ENCODE measurements at regions not wholly inside any gene's neighbourhood (a gene's known extent, or its start where the extent isn't known, plus 50 kb on each side); places are given as distances from the start of the nearest gene placed in this dataset.

GRCh38 chr5:152151940-152152339 lies 227.3 kb upstream of the GLRA1 start:
- no CpG with 5 or more reads among the region's 3 CpGs for WGBS (ENCODE audit: insufficient coverage, insufficient read length)
- Histone ChIP-seq H3K27ac (ENCODE audit: low read length) (no peak overlapping the region), H3K4me1 (ENCODE audit: control insufficient read depth, insufficient read depth, low read length) (no peaks in the 10 kb centered on the region), H3K36me3 (ENCODE audit: control insufficient read depth, insufficient read depth, low read length) (no peaks in the 10 kb centered on the region), H3K4me3 (ENCODE audit: low read length) (no peak overlapping the region), H3K9me3 (ENCODE audit: control insufficient read depth, insufficient read depth, low read length) (no peaks in the 10 kb centered on the region), H3K27me3 (ENCODE audit: control insufficient read depth, insufficient read depth, low read length) (no peaks in the 10 kb centered on the region)
- DNase-seq (ENCODE audit: low read depth, low spot score): no peak

DNA sequence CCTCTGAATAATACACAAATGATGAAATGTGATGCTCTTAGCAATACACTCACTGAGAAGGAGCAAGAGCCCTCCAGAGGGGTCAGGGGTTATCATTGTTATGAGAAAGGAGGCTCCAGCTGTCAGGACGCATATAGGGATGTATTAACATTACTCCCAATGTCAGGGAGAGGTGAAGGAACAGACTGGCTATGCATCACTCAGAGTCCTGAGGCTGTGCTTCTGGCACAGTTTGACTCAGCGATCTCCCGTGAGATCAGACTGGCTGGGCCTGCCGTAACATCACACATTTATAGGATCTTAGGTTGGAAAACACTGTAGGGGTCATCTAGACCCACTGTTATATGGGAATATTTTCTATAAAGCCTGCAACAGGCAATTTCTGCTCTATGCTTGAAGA lies 226.5 kb upstream of the GLRA1 start:
- no CpG with 5 or more reads among the region's 4 CpGs for WGBS (ENCODE audit: insufficient coverage, insufficient read length)

DNA sequence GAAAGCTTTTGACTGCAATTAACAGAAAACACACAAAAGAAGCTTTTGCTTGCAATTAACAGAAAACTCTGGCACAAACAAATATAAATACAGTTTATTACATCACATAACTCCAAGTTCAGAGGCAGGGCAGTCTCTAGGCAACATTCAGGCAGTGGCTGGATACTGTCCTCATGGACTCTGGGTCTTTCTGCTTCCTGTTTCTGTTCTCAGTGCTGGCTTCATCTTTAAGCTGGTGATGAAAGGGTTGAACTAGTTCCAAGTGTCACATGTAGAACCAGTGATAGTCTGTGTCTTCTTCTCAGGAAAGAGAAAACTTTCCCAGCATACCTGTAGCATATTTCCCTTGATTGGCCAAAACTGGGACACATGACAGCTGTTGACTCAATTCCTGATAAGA lies 222.6 kb upstream of the GLRA1 start:
- Histone ChIP-seq H3K4me1 (ENCODE audit: control insufficient read depth, insufficient read depth, low read length) (no peaks in the 10 kb centered on the region), H3K36me3 (ENCODE audit: control insufficient read depth, insufficient read depth, low read length) (no peaks in the 10 kb centered on the region), H3K4me3 (ENCODE audit: low read length) (no peak overlapping the region), H3K27me3 (ENCODE audit: control insufficient read depth, insufficient read depth, low read length) (no peaks in the 10 kb centered on the region), H3K9me3 (ENCODE audit: control insufficient read depth, insufficient read depth, low read length) (no peaks in the 10 kb centered on the region), H3K27ac (ENCODE audit: low read length) (no peak overlapping the region)
- DNase-seq (ENCODE audit: low read depth, low spot score): no peak

More for the DNA sequence above, 226.5 kb upstream of the GLRA1 start:
- no peak overlapping the region for H3K4me3 ChIP-seq (ENCODE audit: low read length)
- no peaks in the 10 kb centered on the region for H3K36me3 ChIP-seq (ENCODE audit: control insufficient read depth, insufficient read depth, low read length)
- no peaks in the 10 kb centered on the region for H3K4me1 ChIP-seq (ENCODE audit: control insufficient read depth, insufficient read depth, low read length)
- H3K27ac ChIP-seq (ENCODE audit: low read length): no peak overlapping the region
- no peaks in the 10 kb centered on the region for H3K27me3 ChIP-seq (ENCODE audit: control insufficient read depth, insufficient read depth, low read length)
- DNase-seq (ENCODE audit: low read depth, low spot score): no peak
- H3K9me3 ChIP-seq (ENCODE audit: control insufficient read depth, insufficient read depth, low read length): no peaks in the 10 kb centered on the region

GRCh38 chr5:152146566-152146965 lies 221.9 kb upstream of the GLRA1 start:
- Histone ChIP-seq H3K4me3 (ENCODE audit: low read length) (no peak overlapping the region), H3K27ac (ENCODE audit: low read length) (no peak overlapping the region), H3K9me3 (ENCODE audit: control insufficient read depth, insufficient read depth, low read length) (no peaks in the 10 kb centered on the region), H3K36me3 (ENCODE audit: control insufficient read depth, insufficient read depth, low read length) (no peaks in the 10 kb centered on the region), H3K27me3 (ENCODE audit: control insufficient read depth, insufficient read depth, low read length) (no peaks in the 10 kb centered on the region), H3K4me1 (ENCODE audit: control insufficient read depth, insufficient read depth, low read length) (no peaks in the 10 kb centered on the region)
- DNase-seq (ENCODE audit: low read depth, low spot score): no peak
- WGBS (ENCODE audit: insufficient coverage, insufficient read length): no CpG with 5 or more reads among the region's 8 CpGs

GRCh38 chr5:152144556-152144955 lies 219.9 kb upstream of the GLRA1 start:
- no peak overlapping the region for H3K4me3 ChIP-seq (ENCODE audit: low read length)
- no CpG with 5 or more reads among the region's 2 CpGs for WGBS (ENCODE audit: insufficient coverage, insufficient read length)
- no peaks in the 10 kb centered on the region for H3K9me3 ChIP-seq (ENCODE audit: control insufficient read depth, insufficient read depth, low read length)
- no peak overlapping the region for H3K27ac ChIP-seq (ENCODE audit: low read length)
- no peak for DNase-seq (ENCODE audit: low read depth, low spot score)
- no peaks in the 10 kb centered on the region for H3K4me1 ChIP-seq (ENCODE audit: control insufficient read depth, insufficient read depth, low read length)
- H3K36me3 ChIP-seq (ENCODE audit: control insufficient read depth, insufficient read depth, low read length): no peaks in the 10 kb centered on the region
- no peaks in the 10 kb centered on the region for H3K27me3 ChIP-seq (ENCODE audit: control insufficient read depth, insufficient read depth, low read length)

GRCh38 chr5:152144030-152144429 lies 219.4 kb upstream of the GLRA1 start:
- no peak overlapping the region for H3K27ac ChIP-seq (ENCODE audit: low read length)
- H3K4me1 ChIP-seq (ENCODE audit: control insufficient read depth, insufficient read depth, low read length): no peaks in the 10 kb centered on the region
- H3K4me3 ChIP-seq (ENCODE audit: low read length): no peak overlapping the region
- no peaks in the 10 kb centered on the region for H3K36me3 ChIP-seq (ENCODE audit: control insufficient read depth, insufficient read depth, low read length)
- no CpG with 5 or more reads among the region's 9 CpGs for WGBS (ENCODE audit: insufficient coverage, insufficient read length)
- no peaks in the 10 kb centered on the region for H3K27me3 ChIP-seq (ENCODE audit: control insufficient read depth, insufficient read depth, low read length)
- DNase-seq (ENCODE audit: low read depth, low spot score): no peak
- no peaks in the 10 kb centered on the region for H3K9me3 ChIP-seq (ENCODE audit: control insufficient read depth, insufficient read depth, low read length)

DNA sequence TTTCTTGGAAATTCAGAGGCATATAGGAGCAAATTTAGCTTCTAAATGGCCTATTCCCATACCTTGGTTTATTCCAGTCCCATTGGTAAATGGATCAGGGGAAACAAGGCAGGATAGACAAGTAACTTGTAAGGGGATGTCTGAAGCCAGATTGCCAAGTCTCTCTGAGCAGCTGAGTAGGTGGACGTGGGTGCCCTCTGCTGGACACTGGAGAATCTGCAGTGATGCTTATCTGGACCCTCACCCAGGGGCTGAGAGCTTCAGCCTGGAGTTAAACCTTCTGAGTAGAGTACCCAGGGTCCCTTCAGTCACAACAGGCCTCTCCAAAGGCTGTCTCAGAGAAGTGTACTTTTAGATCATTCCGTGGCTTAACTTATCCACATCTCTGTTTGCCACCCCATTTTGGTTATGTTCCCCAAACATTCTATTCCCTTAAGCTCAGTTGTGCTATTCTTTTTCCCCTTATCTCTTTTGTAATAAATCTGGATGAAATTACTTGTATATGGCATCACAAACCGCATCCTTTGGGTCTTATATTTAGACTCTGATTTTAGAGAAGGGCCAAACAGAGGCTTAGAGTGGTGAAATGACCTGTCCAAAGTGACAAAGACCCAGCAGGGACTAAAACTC lies 218.3 kb upstream of the GLRA1 start:
- H3K27ac ChIP-seq (ENCODE audit: low read length): no peak overlapping the region
- H3K36me3 ChIP-seq (ENCODE audit: control insufficient read depth, insufficient read depth, low read length): no peaks in the 10 kb centered on the region
- H3K9me3 ChIP-seq (ENCODE audit: control insufficient read depth, insufficient read depth, low read length): no peaks in the 10 kb centered on the region
- H3K27me3 ChIP-seq (ENCODE audit: control insufficient read depth, insufficient read depth, low read length): no peaks in the 10 kb centered on the region
- DNase-seq (ENCODE audit: low read depth, low spot score): peak; percentile 72
- WGBS (ENCODE audit: insufficient coverage, insufficient read length): no CpG with 5 or more reads among the region's 3 CpGs
- no peaks in the 10 kb centered on the region for H3K4me1 ChIP-seq (ENCODE audit: control insufficient read depth, insufficient read depth, low read length)
- no peak overlapping the region for H3K4me3 ChIP-seq (ENCODE audit: low read length)

DNA sequence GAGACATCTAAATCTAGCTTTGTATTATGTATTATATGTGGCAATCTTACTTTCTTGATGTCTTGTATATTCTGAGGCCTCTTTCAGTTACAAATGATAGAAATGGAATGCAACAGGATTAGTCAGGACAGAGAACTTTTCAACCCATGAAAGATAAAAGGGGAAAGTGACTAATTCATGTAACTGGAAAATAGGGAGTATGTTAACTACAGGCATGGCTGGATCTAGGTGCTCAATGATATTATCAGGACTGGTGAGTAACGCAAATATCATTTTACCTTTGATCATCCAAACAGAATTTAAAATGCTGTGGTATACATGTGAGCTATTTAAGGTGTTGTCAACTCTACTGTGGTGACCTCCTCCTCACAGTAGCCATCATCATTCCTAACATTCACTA lies 215.7 kb upstream of the GLRA1 start:
- Histone ChIP-seq H3K27ac (ENCODE audit: low read length) (no peak overlapping the region), H3K27me3 (ENCODE audit: control insufficient read depth, insufficient read depth, low read length) (no peaks in the 10 kb centered on the region), H3K4me3 (ENCODE audit: low read length) (no peak overlapping the region), H3K9me3 (ENCODE audit: control insufficient read depth, insufficient read depth, low read length) (no peaks in the 10 kb centered on the region), H3K36me3 (ENCODE audit: control insufficient read depth, insufficient read depth, low read length) (no peaks in the 10 kb centered on the region), H3K4me1 (ENCODE audit: control insufficient read depth, insufficient read depth, low read length) (no peaks in the 10 kb centered on the region)
- DNase-seq (ENCODE audit: low read depth, low spot score): no peak
- WGBS (ENCODE audit: insufficient coverage, insufficient read length): no CpG with 5 or more reads among the region's 1 CpG

DNA sequence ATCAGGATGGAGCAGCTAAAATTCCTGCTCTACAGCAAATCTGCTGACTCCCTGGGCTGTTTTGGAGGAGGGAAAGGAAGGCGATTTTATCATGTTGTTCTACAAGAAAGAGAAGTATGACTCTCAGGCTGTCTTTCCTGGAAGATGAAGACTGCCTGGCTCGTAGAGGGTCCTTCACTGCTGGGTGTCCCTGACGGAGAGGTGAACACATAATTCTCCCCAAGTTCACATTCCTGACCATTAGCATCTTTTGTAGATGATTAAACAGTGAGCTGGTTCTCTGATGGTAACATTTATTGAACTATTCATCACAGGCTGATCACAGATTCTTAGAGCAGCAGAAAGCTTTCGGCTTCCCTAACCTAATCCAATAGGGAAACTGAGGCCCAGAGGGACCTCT lies 212.4 kb upstream of the GLRA1 start:
- Histone ChIP-seq H3K4me1 (ENCODE audit: control insufficient read depth, insufficient read depth, low read length) (no peaks in the 10 kb centered on the region), H3K4me3 (ENCODE audit: low read length) (no peak overlapping the region), H3K27me3 (ENCODE audit: control insufficient read depth, insufficient read depth, low read length) (no peaks in the 10 kb centered on the region), H3K9me3 (ENCODE audit: control insufficient read depth, insufficient read depth, low read length) (no peaks in the 10 kb centered on the region), H3K27ac (ENCODE audit: low read length) (no peak overlapping the region), H3K36me3 (ENCODE audit: control insufficient read depth, insufficient read depth, low read length) (no peaks in the 10 kb centered on the region)
- DNase-seq (ENCODE audit: low read depth, low spot score): no peak
- WGBS (ENCODE audit: insufficient coverage, insufficient read length): no CpG with 5 or more reads among the region's 4 CpGs

DNA sequence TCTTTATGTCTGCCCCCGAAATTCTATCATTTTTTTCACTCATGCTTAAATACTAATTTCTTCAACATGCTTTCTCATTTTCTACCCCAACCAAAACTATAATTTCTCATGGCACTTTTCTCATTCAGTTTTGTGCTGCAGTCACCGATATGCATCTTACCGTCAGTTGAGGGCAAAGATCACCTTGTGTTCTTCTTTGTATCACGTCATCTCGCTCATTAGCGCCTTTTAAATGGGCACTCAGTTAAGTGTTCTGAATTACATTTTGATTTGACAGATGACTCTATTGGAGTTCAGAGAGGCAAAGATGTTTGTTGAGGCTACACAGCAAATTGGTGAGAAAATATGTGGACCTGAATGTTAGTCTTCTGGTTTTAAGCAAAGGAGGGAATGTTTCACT lies 211.7 kb upstream of the GLRA1 start:
- Histone ChIP-seq H3K27me3 (ENCODE audit: control insufficient read depth, insufficient read depth, low read length) (no peaks in the 10 kb centered on the region), H3K4me1 (ENCODE audit: control insufficient read depth, insufficient read depth, low read length) (no peaks in the 10 kb centered on the region), H3K9me3 (ENCODE audit: control insufficient read depth, insufficient read depth, low read length) (no peaks in the 10 kb centered on the region), H3K36me3 (ENCODE audit: control insufficient read depth, insufficient read depth, low read length) (no peaks in the 10 kb centered on the region), H3K4me3 (ENCODE audit: low read length) (no peak overlapping the region), H3K27ac (ENCODE audit: low read length) (no peak overlapping the region)
- no peak for DNase-seq (ENCODE audit: low read depth, low spot score)
- WGBS (ENCODE audit: insufficient coverage, insufficient read length): no CpG with 5 or more reads among the region's 6 CpGs

DNA sequence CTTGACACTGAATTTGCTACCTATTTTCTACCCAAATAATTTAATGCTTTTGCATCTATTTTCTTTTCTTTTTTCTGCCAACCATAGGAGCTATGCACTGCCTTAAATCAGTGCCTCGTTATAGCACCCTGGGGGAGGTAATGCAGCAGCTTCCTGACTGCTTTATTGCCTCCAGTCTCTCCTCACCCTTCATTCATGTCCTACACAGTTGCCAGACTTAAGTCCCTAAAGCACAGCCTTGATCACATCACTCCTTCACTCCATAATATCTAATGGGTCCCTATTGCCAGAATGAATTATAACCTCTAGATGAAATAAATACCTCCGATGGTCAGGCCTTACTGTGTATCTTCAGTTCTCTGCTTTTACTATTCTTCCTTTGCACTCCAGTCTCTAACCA lies 211.2 kb upstream of the GLRA1 start:
- WGBS (ENCODE audit: insufficient coverage, insufficient read length): no CpG with 5 or more reads among the region's 2 CpGs
- no peaks in the 10 kb centered on the region for H3K4me1 ChIP-seq (ENCODE audit: control insufficient read depth, insufficient read depth, low read length)
- no peaks in the 10 kb centered on the region for H3K9me3 ChIP-seq (ENCODE audit: control insufficient read depth, insufficient read depth, low read length)
- H3K27ac ChIP-seq (ENCODE audit: low read length): no peak overlapping the region
- H3K36me3 ChIP-seq (ENCODE audit: control insufficient read depth, insufficient read depth, low read length): no peaks in the 10 kb centered on the region
- DNase-seq (ENCODE audit: low read depth, low spot score): no peak
- H3K4me3 ChIP-seq (ENCODE audit: low read length): no peak overlapping the region
- H3K27me3 ChIP-seq (ENCODE audit: control insufficient read depth, insufficient read depth, low read length): no peaks in the 10 kb centered on the region

All from iPS DF 6.9 (cell line).